ENCODE measurements at regions not wholly inside any gene's neighbourhood (a gene's known extent, or its start where the extent isn't known, plus 50 kb on each side); places are given as distances from the start of the nearest gene placed in this dataset.

- DNase-seq (ENCODE audit: low read depth) = no peak
- no peak for TF ChIP-seq CTCF (IDR thresholded peaks at IDR 0.05; ENCODE audit: insufficient read depth, low read depth, low read length, missing control alignments)
- no peak overlapping the region for H3K4me3 ChIP-seq (ENCODE audit: low read length)
Observed at GRCh38 chr11:90947930-90948329, 725.1 kb upstream of the CHORDC1 start.

- no peak overlapping the region for H3K4me3 ChIP-seq (ENCODE audit: low read length)
- peak; percentile 21 for TF ChIP-seq CTCF (IDR thresholded peaks at IDR 0.05; ENCODE audit: insufficient read depth, low read depth, low read length, missing control alignments)
- DNase-seq (ENCODE audit: low read depth) = peak; percentile 11
Observed at GRCh38 chr11:90930252-90930651, 707.4 kb upstream of the CHORDC1 start.

- no peak for DNase-seq (ENCODE audit: low read depth)
- H3K4me3 ChIP-seq (ENCODE audit: low read length) = no peak overlapping the region
- TF ChIP-seq CTCF (IDR thresholded peaks at IDR 0.05; ENCODE audit: insufficient read depth, low read depth, low read length, missing control alignments) = no peak
Observed at GRCh38 chr11:90919332-90919731, 696.5 kb upstream of the CHORDC1 start.

- peak; percentile 67 for DNase-seq (ENCODE audit: low read depth)
- TF ChIP-seq CTCF (IDR thresholded peaks at IDR 0.05; ENCODE audit: insufficient read depth, low read depth, low read length, missing control alignments) = no peak
- no peak overlapping the region for H3K4me3 ChIP-seq (ENCODE audit: low read length)
Observed at GRCh38 chr11:90916706-90917105, 693.9 kb upstream of the CHORDC1 start.

- TF ChIP-seq CTCF (IDR thresholded peaks at IDR 0.05; ENCODE audit: insufficient read depth, low read depth, low read length, missing control alignments) = no peak
- no peak overlapping the region for H3K4me3 ChIP-seq (ENCODE audit: low read length)
- no peak for DNase-seq (ENCODE audit: low read depth)
Observed at GRCh38 chr11:90913131-90913668, 690.4 kb upstream of the CHORDC1 start.

- no peak for TF ChIP-seq CTCF (IDR thresholded peaks at IDR 0.05; ENCODE audit: insufficient read depth, low read depth, low read length, missing control alignments)
- no peak overlapping the region for H3K4me3 ChIP-seq (ENCODE audit: low read length)
- no peak for DNase-seq (ENCODE audit: low read depth)
Observed at GRCh38 chr11:90912631-90913030, 689.8 kb upstream of the CHORDC1 start.

- DNase-seq (ENCODE audit: low read depth) = no peak
- H3K4me3 ChIP-seq (ENCODE audit: low read length) = no peak overlapping the region
- no peak for TF ChIP-seq CTCF (IDR thresholded peaks at IDR 0.05; ENCODE audit: insufficient read depth, low read depth, low read length, missing control alignments)
Observed at GRCh38 chr11:90911192-90911591, 688.3 kb upstream of the CHORDC1 start.

All from epithelial cell of esophagus (primary cell).